Ovary (tissue), 3 donors: ENCODE measurements at regions not wholly inside any gene's neighbourhood (a gene's known extent, or its start where the extent isn't known, plus 50 kb on each side); places are given as distances from the start of the nearest gene placed in this dataset.

Experiments
- CTCF ChIP-seq, 3 donors: fragments of 450-650 bp in 2 of 3; fragments of 200-600 bp in 1 of 3; IDR thresholded peaks; one replicate each; pipeline versions ENCODE4 v1.5.1 to v1.8.0; 2016 to 2022; ENCODE audit warnings: antibody characterized with exemption in 3 of 3, mild to moderate bottlenecking in 1 of 3
- EP300 ChIP-seq: sonication (generic); formaldehyde crosslinking; IDR thresholded peaks from one replicate; pipeline ENCODE4 v1.6.1; 2017; ENCODE audit warnings: antibody characterized with exemption
- POLR2A ChIP-seq: fragments of 450-650 bp; IDR thresholded peaks from one replicate; pipeline ENCODE4 v1.6.1; 2017; ENCODE audit warnings: antibody characterized with exemption, mild to moderate bottlenecking, moderate library complexity
- donor health status: DM: no; HTN: no; CAD: no.

DNA sequence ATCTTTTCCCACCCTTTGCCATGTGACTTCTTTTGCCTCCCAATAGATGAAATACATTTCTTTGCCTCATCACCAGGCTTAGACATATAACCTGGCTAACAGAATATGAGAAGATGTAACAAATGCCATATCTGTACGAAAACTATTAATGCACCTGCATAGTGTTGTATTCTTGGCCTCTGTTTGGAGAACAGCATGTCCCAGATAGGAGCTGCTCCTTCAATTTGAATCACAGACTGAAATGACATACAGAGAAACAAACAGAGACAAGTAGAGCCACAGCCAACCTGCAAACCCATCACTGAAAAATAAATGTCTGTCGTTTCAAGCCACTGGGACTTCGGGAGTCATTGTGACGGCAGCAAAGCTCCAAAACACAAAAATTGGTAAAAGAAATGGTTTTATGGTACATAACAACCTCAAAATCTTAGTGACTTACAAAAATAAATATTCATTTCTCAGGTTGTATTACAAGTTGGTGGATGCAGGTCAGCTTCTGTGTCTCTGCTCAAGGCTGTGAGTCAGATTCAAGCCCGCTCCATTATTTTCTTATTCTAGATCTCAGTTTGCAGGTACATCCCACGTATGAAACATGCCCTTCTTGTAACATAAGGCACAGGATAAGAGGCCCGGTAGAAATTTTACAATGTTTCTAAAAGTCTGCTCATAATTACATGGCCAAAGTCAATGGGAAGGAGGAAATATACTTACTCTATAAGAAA is 171.3 kb upstream of the SOX6 start:
- TF ChIP-seq CTCF (IDR thresholded peaks at IDR 0.05) (no peak), POLR2A (no peak), EP300 (no peak)
